Activated CD4-positive, alpha-beta memory T cell treated with anti-CD3 and anti-CD28 coated beads, Interleukin-2, amount 10 ng/mL, durations not matched to agents 7 days and 5 days (primary cell): ENCODE measurements at regions not wholly inside any gene's neighbourhood (a gene's known extent, or its start where the extent isn't known, plus 50 kb on each side); places are given as distances from the start of the nearest gene placed in this dataset.
"Not testable (repeated sequence)": the region's sequence is repeated elsewhere in the genome, so short reads cannot be mapped to it uniquely, and the experiment has no call there.

Experiments
- CTCF ChIA-PET: fragments of 350-600 bp; sonication (Branson Sonifier 250); formaldehyde crosslinking; loops from one replicate; lab custom pipeline; 2021; ENCODE audit warnings: antibody characterized with exemption, inconsistent platforms; lab: Charles Lee
- POLR2A ChIA-PET: fragments of 350-600 bp; sonication (Branson Sonifier 250); formaldehyde crosslinking; loops from one replicate; lab custom pipeline; 2021; ENCODE audit warnings: antibody characterized with exemption; lab: Charles Lee
- DNase-seq: peaks from one replicate; pipeline ENCODE4 v3.0.0-alpha.2; 2020
- H3K27ac Mint-ChIP-seq: one replicate; pipeline ENCODE4 v1.8.0; 2021; ENCODE audit warnings: mild to moderate bottlenecking, mixed read lengths
- H3K27me3 Mint-ChIP-seq: one replicate; pipeline ENCODE4 v1.8.0; 2021; ENCODE audit warnings: mixed read lengths
- H3K36me3 Mint-ChIP-seq: one replicate; pipeline ENCODE4 v1.8.0; 2021; ENCODE audit warnings: low read depth, mixed read lengths
- H3K4me1 Mint-ChIP-seq: one replicate; pipeline ENCODE4 v1.8.0; 2021; ENCODE audit warnings: mixed read lengths
- H3K4me3 Mint-ChIP-seq: one replicate; pipeline ENCODE4 v1.8.0; 2021; ENCODE audit warnings: mild to moderate bottlenecking, mixed read lengths
- H3K9me3 Mint-ChIP-seq: one replicate; pipeline ENCODE4 v1.8.0; 2021; ENCODE audit warnings: mixed read lengths

- H3K36me3 Mint-ChIP-seq, H3K4me3 Mint-ChIP-seq, POLR2A ChIA-PET, CTCF ChIA-PET, H3K27me3 Mint-ChIP-seq, DNase-seq, H3K9me3 Mint-ChIP-seq, H3K27ac Mint-ChIP-seq, H3K4me1 Mint-ChIP-seq: not testable (repeated sequence)
Observed at GRCh38 chr7:135872861-135873260, 104.3 kb downstream of the MTPN start.

- ChIA-PET CTCF (no interaction called here), POLR2A (interaction anchor here (0.6 kb wide), 1 partner anchor 161 kb away, joined by 3 read pairs; no protein-coding TSS in a partner anchor)
- no peak for DNase-seq
- H3K4me1 Mint-ChIP-seq, result no peaks in the 10 kb centered on the region
- no peak overlapping the region for H3K4me3 Mint-ChIP-seq
- H3K27ac Mint-ChIP-seq, result no peak overlapping the region
- H3K27me3 Mint-ChIP-seq, result no peaks in the 10 kb centered on the region
- no peaks in the 10 kb centered on the region for H3K36me3 Mint-ChIP-seq
- H3K9me3 Mint-ChIP-seq, result no peaks in the 10 kb centered on the region
Observed at GRCh38 chr7:135862586-135863340, 114.2 kb upstream of the FAM180A start.

DNA sequence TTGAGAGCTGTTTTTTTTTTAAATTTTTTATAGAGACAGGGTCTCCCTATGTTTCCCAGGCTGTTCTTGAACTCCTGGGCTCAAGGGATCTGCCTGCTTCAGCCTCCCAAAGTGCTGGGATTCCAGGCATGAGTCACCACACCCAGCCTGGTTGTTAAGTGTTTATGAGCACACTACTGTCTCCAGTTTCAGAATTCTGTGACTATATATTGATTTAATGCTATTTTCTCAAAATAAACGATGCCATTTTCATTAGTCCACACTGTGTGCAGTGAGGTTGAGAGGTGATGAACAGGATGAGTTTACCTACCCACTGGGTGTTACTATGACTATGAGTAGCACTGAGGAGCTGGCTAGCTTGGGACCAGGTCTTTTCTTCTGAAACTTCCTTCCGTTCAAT, 110.9 kb upstream of the FAM180A start:
- Mint-ChIP-seq H3K9me3 (no peaks in the 10 kb centered on the region), H3K27me3 (no peaks in the 10 kb centered on the region), H3K27ac (no peak overlapping the region), H3K36me3 (no peaks in the 10 kb centered on the region), H3K4me1 (peaks cover 4% of the 10 kb centered on the region), H3K4me3 (no peak overlapping the region)
- POLR2A ChIA-PET, result no interaction called here
- DNase-seq, result no peak
- CTCF ChIA-PET, result interaction anchor here (0.7 kb wide), 1 partner anchor 120 kb away, joined by 3 read pairs; no protein-coding TSS in a partner anchor

- POLR2A ChIA-PET, result no interaction called here
- H3K27ac Mint-ChIP-seq, result no peak overlapping the region
- CTCF ChIA-PET, result no interaction called here
- H3K36me3 Mint-ChIP-seq, result no peaks in the 10 kb centered on the region
- H3K9me3 Mint-ChIP-seq, result no peaks in the 10 kb centered on the region
- DNase-seq, result no peak
- H3K4me3 Mint-ChIP-seq, result no peak overlapping the region
- no peaks in the 10 kb centered on the region for H3K27me3 Mint-ChIP-seq
- peaks cover 4% of the 10 kb centered on the region for H3K4me1 Mint-ChIP-seq
Observed at GRCh38 chr7:135858851-135859250, 110.2 kb upstream of the FAM180A start.

- peaks cover 4% of the 10 kb centered on the region for H3K4me1 Mint-ChIP-seq
- no peak overlapping the region for H3K27ac Mint-ChIP-seq
- no peaks in the 10 kb centered on the region for H3K27me3 Mint-ChIP-seq
- ChIA-PET POLR2A (no interaction called here), CTCF (no interaction called here)
- H3K9me3 Mint-ChIP-seq, result no peaks in the 10 kb centered on the region
- no peak for DNase-seq
- no peaks in the 10 kb centered on the region for H3K36me3 Mint-ChIP-seq
- no peak overlapping the region for H3K4me3 Mint-ChIP-seq
Observed at GRCh38 chr7:135858379-135858778, 109.8 kb upstream of the FAM180A start.

DNA sequence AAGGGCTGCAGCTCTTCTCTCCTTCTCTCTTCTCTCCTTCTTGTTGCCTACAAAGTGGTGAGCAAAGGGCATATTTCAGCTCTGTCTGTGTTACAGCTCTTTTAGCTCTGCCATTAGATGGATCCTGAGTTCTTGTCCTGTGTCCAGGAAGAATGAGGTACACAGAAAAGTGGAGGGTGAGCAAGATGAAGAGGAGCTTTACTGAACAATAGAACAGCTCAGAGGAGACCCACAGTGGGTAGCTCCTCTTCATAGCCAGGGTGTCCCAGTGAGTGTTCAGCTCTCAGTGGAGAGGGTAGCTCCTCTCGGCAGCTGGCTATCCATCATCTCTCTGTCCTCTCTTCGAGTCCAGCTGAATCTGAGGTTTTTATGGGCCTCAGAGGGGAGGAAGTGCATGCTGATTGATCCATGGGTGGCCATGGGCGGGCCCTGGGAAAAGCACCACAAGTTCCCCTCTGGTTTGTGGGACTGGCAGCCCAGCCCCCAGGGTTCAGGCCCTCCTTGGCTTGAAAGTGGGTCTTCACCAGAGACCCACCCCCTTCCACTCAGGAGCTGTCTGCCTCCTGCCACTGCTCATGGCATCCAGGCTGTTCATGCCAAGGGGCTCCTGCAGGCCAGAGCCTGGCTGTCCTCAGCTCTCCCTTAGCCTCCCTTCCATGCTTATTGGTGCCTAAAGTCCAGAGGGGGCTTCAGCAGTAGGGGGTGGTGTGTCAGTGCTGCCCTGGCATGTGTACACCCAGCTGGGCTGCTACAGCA, 109.1 kb upstream of the FAM180A start:
- ChIA-PET CTCF (no interaction called here), POLR2A (no interaction called here)
- Mint-ChIP-seq H3K4me1 (peaks cover 4% of the 10 kb centered on the region), H3K27me3 (no peaks in the 10 kb centered on the region), H3K36me3 (no peaks in the 10 kb centered on the region), H3K4me3 (no peak overlapping the region), H3K9me3 (no peaks in the 10 kb centered on the region), H3K27ac (no peak overlapping the region)
- DNase-seq, result no peak

DNA sequence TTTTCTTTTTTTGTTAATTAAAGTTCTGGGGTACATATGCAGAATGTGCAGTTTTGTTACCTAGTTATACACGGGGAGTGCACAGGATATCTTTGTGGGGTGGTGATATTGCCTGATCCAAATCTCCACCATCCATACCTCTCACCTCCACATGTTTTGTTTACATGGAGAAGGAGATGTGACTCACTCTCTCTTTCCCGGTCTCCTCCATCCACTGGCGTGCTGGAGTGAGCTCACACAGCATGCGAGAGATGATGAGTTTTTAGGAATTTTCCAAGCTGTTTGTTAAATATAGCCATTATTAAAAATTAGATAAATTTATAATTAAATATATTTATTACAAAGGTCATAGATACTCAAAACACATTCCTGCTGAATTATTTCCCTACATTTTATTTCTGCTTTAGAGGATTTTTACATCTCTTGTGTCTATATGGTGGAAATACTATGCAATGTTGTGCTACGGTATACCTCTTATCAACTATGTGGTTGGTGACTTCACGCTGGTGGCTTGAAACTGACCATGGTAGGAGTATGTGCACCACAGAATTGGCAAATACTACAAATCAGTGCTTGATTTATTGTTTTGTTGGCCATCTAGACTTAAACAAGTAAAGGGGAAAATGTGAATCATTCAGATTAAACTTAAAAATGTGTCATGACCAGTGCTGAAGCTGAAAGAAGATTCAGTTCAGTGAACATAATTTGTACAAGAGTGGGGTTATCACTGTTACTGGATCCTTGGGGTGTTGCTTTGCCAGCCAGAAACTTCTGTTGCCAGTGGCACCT, 107.9 kb upstream of the FAM180A start:
- Mint-ChIP-seq H3K9me3 (no peaks in the 10 kb centered on the region), H3K4me3 (no peak overlapping the region), H3K27me3 (no peaks in the 10 kb centered on the region), H3K27ac (no peak overlapping the region), H3K36me3 (no peaks in the 10 kb centered on the region), H3K4me1 (peaks cover 4% of the 10 kb centered on the region)
- ChIA-PET POLR2A (no interaction called here), CTCF (no interaction called here)
- no peak for DNase-seq

- no peaks in the 10 kb centered on the region for H3K36me3 Mint-ChIP-seq
- peaks cover 4% of the 10 kb centered on the region for H3K4me1 Mint-ChIP-seq
- POLR2A ChIA-PET, result no interaction called here
- no peak for DNase-seq
- H3K4me3 Mint-ChIP-seq, result no peak overlapping the region
- CTCF ChIA-PET, result no interaction called here
- no peak overlapping the region for H3K27ac Mint-ChIP-seq
- no peaks in the 10 kb centered on the region for H3K9me3 Mint-ChIP-seq
- no peaks in the 10 kb centered on the region for H3K27me3 Mint-ChIP-seq
Observed at GRCh38 chr7:135855846-135856245, 107.2 kb upstream of the FAM180A start.

- DNase-seq, result no peak
- Mint-ChIP-seq H3K4me1 (peaks cover 4% of the 10 kb centered on the region), H3K27ac (no peak overlapping the region), H3K36me3 (no peaks in the 10 kb centered on the region), H3K9me3 (no peaks in the 10 kb centered on the region), H3K27me3 (no peaks in the 10 kb centered on the region), H3K4me3 (no peak overlapping the region)
- ChIA-PET CTCF (interaction anchor here (0.8 kb wide), 1 partner anchor 52 kb away, joined by 3 read pairs; no protein-coding TSS in a partner anchor), POLR2A (no interaction called here)
Observed at GRCh38 chr7:135853499-135853898, 104.9 kb upstream of the FAM180A start.

GRCh38 chr7:135853008-135853407, 104.4 kb upstream of the FAM180A start:
- H3K36me3 Mint-ChIP-seq, result no peaks in the 10 kb centered on the region
- H3K4me3 Mint-ChIP-seq, result no peak overlapping the region
- ChIA-PET POLR2A (no interaction called here), CTCF (no interaction called here)
- H3K27me3 Mint-ChIP-seq, result no peaks in the 10 kb centered on the region
- H3K9me3 Mint-ChIP-seq, result no peaks in the 10 kb centered on the region
- H3K27ac Mint-ChIP-seq, result no peak overlapping the region
- peaks cover 4% of the 10 kb centered on the region for H3K4me1 Mint-ChIP-seq
- no peak for DNase-seq

- H3K27ac Mint-ChIP-seq, result no peak overlapping the region
- no peak for DNase-seq
- no peaks in the 10 kb centered on the region for H3K27me3 Mint-ChIP-seq
- no peak overlapping the region for H3K4me3 Mint-ChIP-seq
- ChIA-PET CTCF (no interaction called here), POLR2A (no interaction called here)
- H3K9me3 Mint-ChIP-seq, result no peaks in the 10 kb centered on the region
- peaks cover 6% of the 10 kb centered on the region for H3K4me1 Mint-ChIP-seq
- no peaks in the 10 kb centered on the region for H3K36me3 Mint-ChIP-seq
Observed at GRCh38 chr7:135847242-135847641, 98.6 kb upstream of the FAM180A start.

- ChIA-PET POLR2A (no interaction called here), CTCF (no interaction called here)
- Mint-ChIP-seq H3K9me3 (no peaks in the 10 kb centered on the region), H3K4me3 (no peak overlapping the region), H3K4me1 (peaks cover 6% of the 10 kb centered on the region), H3K36me3 (no peaks in the 10 kb centered on the region), H3K27ac (no peak overlapping the region), H3K27me3 (no peaks in the 10 kb centered on the region)
- no peak for DNase-seq
Observed at GRCh38 chr7:135846339-135846738, 97.7 kb upstream of the FAM180A start.

DNA sequence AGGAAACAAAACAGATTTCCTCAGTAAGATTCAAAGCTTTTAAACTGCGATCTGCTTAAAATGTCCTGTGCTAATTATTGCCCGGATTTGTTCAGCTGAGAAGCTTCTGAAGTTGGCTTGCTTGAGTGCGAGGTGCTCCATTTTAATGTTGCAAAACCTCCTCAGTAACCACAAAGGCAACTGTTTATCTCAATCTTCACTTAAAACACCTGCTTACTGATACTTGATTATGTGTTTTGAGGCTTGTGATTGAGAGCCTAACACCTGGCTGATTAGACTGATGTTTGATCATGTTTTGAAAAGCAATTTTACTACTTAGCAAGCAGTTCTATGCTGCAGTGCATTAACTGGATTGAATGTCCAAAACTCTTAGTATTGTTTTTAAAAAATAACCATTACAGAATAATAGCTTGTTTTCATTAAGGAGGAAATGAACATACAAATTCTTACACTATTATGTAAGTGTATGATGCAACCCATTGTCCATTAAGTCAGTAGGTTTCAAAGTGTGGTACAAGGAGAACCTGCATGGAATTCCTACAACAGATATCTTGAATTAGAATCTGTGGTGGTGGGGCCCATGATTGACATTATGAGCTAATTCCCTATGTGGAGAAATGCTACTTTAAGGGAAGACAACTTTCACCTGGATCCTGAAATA, 96.9 kb upstream of the FAM180A start:
- Mint-ChIP-seq H3K27me3 (no peaks in the 10 kb centered on the region), H3K9me3 (no peaks in the 10 kb centered on the region), H3K4me3 (no peak overlapping the region), H3K4me1 (peaks cover 6% of the 10 kb centered on the region), H3K36me3 (no peaks in the 10 kb centered on the region), H3K27ac (no peak overlapping the region)
- DNase-seq, result no peak
- CTCF ChIA-PET, result interaction anchor here (1.0 kb wide), 1 partner anchor 45 kb away, joined by 3 read pairs; no protein-coding TSS in a partner anchor
- POLR2A ChIA-PET, result no interaction called here
